DMS 273 (cell line): ENCODE measurements at regions not wholly inside any gene's neighbourhood (a gene's known extent, or its start where the extent isn't known, plus 50 kb on each side); places are given as distances from the start of the nearest gene placed in this dataset.

ENCODE experiments used
- DNase-seq: peaks from one replicate; lab custom pipeline; 2025; ENCODE audit not compliant: unreplicated experiment; lab: John Stamatoyannopoulos, UW

DNA sequence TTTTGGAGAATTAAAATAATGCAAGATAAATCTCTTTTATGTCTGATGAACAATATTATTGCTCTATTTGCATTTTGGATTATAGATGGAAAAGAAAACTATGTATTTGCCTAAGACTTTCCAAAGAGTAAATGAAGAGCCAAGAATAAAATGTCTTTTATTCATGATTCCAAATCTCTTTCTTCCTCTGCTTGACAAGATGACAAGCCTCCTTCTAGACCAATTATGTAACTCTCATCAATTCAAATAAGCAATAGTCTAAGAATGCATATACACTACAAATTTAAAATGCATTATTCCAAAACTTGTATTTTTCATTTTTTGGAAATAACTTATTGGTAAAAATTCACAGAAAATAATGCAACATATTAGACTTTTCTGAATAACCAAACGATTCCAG lies 377.3 kb downstream of the GASK1B start:
- DNase-seq = no peak

DNA sequence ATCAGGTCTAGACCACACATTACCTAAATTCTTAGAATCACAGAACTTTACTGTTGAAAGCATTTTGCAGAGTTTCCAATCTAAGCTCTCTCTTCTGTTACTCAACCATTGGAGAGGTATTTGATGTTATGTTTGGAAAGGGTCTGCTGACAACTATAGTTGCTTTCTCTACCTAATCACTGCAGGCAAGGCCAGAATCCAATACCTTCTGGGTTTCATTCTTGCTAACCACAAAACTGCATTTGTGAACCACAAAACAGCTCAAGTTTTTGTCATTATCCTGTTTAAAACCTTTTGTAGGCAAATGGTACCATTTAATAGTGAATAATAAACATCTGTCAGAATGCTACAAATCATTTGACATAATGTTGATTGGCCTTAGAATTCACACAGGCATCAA lies 380.1 kb downstream of the GASK1B start:
- no peak for DNase-seq

DNA sequence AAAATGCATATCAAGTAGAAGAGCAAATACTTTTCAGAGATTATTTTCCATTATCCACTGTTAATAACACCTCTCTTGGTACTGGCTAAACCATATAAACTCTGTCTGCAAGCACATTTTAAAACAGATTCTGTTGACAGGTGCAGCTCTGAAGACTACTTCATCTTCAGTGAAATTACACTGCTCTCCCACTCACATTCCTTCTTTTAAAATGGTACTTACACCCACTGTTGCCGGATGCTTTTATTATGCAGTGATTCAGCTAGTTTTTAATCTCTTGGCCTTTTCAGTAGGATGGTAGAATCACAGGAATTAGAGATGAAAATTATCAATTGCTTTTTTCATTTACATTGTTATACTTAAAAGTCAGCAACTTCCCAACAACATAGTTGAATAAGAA lies 381.6 kb downstream of the GASK1B start:
- no peak for DNase-seq

DNA sequence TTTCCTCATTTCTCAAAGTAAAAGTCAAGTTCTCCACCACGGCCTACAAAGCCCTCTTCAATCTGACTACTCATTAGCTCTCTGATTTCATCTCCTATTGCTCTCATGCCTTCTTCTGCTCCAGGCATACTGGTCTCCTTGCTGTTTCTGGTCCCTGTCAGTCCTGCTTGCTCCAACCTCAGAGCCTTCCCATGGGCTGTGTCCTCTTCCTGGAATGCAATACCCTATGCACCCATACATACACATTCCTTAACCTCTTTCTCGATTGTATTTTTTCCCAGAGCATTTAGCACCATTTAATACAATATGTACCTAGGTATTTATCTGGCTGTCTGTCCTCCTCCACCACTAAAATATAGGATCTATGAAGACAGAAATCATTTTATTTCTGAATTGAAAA lies 385.2 kb downstream of the GASK1B start:
- no peak for DNase-seq

DNA sequence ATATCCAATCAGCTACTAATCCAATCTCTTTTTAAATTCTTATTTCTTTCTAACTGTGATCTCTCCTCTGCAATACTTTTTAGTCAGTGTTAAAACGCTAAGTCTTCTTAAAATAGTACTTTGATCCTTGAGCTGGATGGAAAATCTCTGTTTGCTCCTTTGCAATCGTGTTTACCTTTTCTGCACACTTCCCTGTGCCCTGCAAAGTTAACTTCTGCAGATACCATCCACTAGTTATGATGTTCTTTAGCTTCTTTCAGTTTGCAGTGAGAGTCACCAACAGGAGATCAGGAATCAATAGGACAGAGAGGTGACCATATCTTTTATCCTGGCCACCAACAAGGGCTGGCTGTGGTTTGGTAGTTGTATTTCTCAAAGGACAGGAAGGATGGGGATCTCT lies 391.5 kb downstream of the GASK1B start:
- no peak for DNase-seq

DNA sequence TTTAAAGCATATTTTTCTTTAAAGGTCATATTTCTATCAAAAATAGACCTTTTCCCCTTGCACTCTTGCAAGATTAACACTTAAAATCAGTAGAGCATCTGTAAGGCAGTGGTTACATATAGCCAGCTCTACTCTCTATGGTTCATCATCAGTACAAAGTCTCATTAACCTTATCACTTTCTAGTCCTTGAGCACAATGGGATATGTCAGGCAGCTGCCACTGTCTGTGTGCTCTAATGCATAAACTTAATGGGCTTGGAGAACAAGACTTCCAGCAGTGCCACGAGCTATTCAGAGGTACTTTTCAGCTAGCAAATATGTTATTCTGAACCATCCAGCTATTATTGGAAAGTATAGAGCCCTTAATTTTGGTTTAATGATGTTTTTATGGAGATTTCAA lies 393.7 kb downstream of the GASK1B start:
- DNase-seq = no peak

DNA sequence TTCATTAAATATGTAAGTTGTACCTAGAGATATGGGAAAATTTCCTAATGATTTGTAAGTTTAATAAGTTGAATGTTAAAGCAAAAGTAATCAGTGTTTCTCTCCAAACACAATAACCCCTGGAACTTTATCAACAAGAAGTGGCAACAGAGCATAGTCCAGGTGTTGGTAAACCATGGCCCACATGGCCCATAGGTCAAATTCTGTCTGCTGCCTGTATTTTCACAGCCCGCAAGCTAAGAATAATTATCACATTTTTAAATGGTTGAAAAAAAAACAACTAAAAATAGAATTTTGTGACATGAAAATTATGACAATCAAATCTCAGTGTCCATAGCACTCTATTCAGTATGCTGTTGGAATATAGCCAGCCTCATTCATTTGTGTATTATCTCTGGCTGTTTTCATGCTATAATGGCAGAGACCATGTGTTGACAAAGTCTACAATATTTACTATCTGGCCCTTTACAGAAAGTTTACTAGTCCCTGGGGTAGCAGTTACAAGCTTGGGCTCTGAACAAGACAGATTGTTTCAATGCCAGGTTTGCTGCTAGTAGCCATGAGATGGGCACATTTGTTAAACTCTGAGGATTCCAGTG lies 395.8 kb downstream of the GASK1B start:
- no peak for DNase-seq

DNA sequence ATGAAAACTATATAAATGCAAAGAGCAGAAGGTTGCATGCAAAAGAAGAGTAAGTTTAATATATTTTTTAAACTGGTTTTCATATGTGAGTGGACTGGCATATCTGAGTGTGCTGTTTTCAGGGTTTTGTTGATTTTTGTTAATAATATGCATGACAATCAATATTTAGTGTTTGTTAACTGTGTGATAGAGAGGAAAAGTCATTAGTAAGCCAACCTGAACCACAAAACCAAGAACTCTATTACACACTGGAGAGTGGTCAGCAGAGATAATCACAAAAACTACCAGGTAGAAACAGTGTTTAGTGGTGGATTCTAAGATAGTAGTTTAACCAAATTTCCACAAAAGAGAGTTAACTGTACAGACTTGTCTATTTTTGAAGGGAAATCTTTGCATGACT lies 396.9 kb downstream of the GASK1B start:
- DNase-seq = no peak

DNA sequence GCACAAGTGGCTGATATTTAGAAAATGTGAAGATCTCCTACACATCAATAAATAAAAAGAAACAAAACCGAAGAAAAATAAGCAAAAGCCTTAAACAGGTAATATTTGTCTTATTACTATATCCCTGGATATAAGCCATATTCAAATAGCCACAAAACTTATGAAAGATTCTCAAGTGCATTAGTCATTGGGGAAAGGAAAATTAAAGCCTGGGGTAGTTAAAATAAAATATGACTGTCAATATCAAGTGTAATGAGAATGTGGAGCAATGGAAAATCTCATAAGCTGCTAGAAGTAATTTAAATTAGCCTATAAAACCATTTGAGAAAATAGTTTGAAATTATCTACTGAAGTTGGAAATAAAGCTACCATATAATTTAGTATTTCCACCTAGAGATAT lies 399.9 kb downstream of the GASK1B start:
- DNase-seq = no peak

DNA sequence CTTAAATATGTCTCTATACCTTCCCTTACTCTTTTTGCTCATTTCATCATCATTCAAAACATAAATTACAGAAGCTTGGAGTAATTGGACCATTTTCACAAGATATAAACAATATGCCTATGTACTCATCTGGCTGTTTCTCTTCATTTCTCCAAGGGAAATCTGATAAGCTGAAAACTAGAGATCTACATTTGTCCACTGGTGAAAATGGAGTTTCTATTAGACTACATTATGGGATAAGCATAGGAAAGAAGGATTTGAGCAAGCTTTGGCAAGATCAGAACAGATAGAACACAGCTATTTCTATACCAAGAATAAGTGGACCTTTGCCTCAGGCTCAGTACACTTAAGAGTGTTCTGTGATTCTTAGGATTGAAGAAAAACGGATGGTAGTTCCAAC lies 404.4 kb downstream of the GASK1B start:
- DNase-seq = no peak

DNA sequence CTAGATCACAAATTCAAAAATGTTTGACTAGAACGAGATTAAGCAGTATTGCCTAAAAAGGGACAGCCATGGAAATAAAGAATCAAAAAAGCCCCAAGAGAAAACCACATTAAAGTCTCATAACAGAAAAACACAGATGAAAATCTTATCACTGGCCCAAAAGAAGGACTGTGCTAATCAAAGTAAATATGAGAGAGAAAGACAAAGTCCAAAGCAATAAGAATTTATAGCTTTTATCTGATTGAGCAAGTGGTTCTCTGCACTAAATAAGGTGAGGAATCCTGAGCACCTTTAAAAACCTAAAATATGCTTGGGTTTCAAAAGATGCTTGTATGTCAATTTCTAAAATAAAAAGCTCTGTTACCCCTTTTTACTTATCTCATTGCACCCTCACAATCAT lies 409.3 kb downstream of the GASK1B start:
- DNase-seq = no peak

DNA sequence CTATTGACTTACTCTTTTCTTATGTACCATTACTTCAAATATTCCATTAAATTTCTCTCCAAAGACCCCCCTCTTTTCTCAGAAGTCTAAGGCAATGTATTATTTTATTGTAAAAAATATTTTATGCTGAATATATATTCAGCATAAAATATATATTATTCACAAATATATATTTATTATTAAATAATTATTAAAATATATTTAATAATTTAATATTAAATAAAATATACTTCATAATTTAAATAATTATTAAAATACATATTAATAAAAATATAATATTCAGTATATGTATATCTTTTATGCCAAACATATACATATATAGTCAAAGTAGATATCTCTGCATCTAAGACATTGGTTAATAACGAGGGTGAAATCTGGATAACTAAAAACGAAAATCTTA lies 418.4 kb downstream of the GASK1B start:
- DNase-seq = no peak

DNA sequence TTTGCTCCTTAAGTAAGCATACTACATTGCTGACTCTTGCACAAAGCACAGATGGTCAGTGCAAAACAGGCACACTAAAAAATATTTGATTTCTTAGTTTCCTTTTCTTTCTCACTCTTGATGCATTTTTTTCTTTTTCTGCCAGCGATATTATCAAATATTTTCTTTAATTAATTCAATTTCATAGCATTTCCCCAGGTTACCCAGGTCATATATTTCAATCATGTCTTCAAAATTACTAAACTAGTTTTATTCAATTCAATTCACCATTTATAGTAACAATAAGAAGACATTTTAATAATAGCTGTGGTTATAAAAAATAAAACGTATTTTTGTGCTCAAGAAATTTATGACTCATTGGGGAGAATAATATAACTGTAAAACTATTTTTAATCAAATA lies 421.2 kb downstream of the GASK1B start:
- DNase-seq = no peak

DNA sequence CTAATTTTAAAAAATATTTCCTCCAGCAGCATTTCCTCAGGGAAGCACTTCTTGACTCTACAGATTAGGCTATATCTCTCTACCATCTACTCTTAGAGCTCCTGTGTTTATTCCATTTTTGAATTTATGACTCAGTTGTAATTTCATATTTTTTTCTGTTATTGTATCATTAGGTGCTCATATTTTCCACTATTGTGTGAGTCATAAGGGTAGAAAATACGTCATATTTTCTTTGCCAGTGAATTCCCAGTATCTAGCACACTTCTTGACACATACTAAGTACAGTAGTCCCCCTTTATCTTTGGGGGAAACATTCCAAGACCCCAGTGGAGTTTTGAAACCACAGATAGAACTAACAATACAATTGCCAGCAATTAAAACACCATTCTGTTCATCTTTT lies 431.2 kb downstream of the GASK1B start:
- DNase-seq = no peak

DNA sequence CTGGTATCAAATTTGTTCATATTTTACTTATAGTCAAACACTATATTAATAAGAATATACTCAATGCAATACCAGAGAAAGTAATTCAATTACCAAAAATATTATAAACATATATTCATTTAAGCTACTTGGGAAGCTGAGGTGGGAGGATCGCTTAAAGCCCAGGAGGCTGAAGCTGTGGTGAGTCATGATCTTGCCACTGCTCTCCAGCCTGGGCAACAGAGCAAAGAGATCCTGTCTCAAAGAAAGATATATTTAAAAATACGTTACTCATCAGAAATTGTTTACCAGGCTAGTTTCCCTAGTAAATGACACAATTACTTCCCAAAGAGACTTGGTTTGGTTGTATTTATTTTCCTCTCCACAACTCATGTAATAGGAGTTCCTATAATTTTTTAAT lies 433.6 kb downstream of the GASK1B start:
- no peak for DNase-seq

DNA sequence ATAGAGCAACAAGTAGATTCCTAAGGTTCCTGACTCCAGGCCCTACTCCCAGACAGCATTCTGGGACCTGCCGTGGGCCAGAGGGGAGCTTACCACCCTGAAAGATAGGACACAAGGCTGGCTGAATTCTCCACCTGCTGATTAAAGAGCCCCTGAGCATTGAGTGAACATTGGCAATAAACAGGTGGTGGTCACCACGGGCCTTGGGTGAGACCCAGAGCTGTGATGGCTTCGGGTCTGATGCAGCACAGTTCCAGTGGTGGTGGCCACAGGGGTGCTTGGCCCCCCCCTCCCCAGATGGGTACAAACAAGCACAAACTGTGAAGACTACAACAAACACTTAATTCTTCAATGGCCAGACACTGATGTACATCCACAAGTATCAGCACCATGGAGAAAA lies 444.6 kb downstream of the GASK1B start:
- DNase-seq = no peak

DNA sequence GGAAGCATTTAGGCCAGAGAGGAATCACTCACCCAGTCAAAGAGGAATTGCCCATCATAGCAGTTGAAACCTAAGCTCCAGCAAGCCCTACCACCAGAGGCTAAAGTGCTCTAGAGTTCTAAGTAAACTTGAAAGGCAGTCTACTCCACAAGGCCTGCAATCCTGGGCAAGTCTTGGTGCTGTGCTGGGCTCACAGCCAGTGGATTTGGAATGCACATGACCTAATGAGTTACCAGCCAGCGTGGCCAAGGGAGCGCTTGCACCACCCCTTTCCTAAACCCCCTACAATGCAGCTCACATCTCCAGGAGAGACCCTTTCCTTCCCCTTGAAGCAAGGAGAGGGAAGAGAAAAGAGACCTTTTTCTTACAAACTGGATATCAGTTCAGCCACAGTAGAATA lies 445.7 kb downstream of the GASK1B start:
- no peak for DNase-seq

DNA sequence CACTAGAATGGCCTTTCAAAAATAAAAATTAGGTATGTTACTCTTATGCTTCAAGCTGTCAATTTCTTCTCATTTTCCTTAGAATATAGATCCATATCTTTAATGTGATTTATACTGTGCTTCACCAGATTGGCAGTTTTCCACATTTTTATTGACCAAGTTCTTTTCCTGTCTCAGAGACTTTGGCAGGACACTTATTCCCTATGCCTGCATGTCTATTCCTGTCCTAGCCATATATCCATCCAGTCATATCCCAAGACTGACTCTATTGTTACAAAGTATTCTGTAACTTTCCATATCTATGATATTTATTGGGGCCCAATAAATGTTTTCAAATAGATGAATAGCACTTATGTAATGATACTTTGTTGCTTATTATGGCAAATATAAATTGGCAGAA lies 450.7 kb downstream of the GASK1B start:
- no peak for DNase-seq

DNA sequence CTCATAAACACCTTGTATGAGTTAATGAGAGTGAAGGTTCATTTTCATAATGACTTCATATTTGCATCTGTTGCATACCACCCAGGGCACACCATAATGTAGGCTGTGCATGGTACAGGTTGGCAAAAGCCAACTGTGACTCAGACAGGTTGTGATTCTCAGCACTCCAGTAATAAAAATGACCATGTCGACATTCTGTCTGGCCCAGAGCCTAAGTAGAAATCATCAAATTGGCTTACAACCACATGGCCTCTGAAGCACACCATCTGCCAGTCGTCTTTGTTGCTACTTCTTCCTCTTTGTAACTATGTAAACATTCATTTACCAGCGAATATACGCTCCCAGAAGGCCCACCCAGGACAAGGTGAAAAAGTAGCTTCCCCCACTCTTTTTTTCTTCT lies 459.5 kb downstream of the GASK1B start:
- DNase-seq = peak; percentile 87

DNA sequence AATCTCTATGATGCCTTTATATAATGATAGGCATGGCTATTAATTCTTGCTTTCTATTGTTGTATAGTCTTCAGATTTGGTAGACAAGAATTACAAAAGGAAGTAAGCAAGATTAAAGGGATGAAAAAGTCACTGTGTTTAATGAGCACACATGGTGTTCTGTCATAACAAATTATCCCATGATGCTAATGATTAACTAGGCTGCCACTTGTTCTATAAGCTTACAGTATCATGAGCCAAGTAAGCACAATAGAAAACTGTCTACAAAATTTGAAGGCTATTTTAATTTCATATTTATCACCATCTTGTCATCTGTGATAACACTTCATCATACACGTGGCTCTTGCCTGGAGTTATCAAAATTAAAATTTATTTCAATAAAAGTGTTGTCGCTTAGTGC lies 466.7 kb downstream of the GASK1B start:
- DNase-seq = no peak

DNA sequence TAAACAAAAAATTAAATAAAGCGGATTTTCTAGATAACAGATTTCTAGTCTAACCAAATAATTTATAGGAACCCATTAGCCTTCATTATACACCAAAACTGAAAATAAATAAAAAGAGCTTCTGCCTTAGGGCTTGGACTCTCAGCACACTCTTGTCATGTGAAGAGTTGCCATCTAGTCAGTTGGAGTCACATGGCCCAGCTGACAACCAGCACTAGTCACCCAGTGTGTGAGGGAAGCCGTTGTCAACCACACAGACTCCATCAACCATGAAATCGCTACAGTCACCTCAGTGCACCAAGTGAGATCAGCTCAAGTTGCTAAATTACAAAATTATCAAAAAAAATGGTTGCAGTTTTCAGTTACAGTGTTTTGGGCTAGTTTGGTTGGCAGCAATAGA lies 470.0 kb downstream of the GASK1B start:
- DNase-seq = no peak

DNA sequence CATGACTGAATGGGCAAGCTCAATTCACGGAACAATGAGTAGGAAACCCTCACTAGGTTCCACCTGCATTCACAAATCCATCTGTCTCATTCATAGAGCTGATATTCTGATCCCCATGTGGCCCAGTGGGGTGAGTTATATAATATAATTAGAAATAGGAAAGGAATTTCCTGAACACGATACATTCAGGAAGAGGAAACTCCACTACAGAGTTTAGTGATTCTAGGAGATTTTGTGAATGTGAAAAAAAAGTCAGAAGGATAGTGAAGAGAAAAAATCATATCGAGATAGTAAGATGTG lies 471.2 kb downstream of the GASK1B start:
- no peak for DNase-seq

DNA sequence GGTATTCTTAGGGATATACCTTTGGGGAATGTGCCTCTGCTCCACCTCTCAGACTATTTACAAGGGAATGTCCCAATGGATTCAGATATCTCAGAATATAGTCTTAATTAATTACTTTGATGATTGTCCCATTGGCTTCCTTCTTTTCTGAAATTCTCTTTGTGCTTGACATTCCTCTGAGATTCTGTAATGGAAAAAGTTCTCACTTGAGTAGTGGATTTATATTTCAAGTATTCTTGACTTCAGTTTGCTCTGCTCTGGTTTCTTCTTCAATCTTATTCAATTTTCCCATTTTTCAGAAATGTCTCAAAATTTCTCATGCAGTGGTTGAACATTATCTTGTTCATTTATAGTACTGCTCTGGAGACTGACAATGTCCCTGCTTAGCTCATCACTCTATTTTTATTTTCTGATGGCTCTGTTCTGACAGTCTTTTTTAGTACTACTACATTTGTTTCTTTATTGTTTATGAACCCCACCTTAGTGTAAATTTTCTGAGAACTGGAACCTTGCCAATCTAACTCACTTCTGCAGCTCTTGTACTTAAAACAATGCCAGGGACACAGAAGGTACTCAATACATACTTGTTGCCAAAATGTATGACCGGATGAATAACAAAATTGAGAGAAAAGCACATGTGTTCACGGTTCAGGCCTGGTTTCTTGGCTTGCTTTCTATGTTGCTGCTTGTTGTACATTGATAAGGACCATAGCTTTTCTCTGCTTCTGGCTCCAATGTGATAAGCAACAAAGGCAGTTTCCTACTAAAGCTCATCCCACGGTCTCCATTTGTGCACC lies 471.7 kb downstream of the GASK1B start:
- no peak for DNase-seq
